ENCODE measurements at regions not wholly inside any gene's neighbourhood (a gene's known extent, or its start where the extent isn't known, plus 50 kb on each side); places are given as distances from the start of the nearest gene placed in this dataset.

DNA sequence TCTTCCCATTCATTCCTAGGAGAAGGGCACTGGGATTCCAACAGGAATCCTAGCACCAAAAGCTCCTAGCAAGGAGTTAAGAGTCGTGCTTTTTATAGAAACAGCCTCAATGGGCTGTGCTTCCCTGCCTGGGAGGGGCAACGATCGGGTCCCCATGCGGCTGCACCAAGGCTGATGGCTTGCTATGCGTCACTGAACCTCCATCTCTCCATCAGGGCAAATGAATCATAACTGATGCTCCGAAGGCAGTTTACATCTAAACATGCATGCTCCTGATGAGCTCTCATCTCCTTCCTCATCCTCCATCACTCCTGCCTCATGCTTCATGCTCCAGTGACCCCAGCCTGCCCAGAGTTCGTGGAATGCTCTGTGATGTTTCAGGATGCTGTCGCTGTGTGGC is 270.5 kb downstream of the FOXL1 start:
- TF ChIP-seq, protein P1, sequence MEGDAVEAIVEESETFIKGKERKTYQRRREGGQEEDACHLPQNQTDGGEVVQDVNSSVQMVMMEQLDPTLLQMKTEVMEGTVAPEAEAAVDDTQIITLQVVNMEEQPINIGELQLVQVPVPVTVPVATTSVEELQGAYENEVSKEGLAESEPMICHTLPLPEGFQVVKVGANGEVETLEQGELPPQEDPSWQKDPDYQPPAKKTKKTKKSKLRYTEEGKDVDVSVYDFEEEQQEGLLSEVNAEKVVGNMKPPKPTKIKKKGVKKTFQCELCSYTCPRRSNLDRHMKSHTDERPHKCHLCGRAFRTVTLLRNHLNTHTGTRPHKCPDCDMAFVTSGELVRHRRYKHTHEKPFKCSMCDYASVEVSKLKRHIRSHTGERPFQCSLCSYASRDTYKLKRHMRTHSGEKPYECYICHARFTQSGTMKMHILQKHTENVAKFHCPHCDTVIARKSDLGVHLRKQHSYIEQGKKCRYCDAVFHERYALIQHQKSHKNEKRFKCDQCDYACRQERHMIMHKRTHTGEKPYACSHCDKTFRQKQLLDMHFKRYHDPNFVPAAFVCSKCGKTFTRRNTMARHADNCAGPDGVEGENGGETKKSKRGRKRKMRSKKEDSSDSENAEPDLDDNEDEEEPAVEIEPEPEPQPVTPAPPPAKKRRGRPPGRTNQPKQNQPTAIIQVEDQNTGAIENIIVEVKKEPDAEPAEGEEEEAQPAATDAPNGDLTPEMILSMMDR (IDR thresholded peaks at IDR 0.05; ENCODE audit: insufficient read depth, low read depth, low read length), result no peak
- no peak for TF ChIP-seq EZH2 (IDR thresholded peaks at IDR 0.05; ENCODE audit: insufficient read depth, low read length)

Measured in astrocyte (in vitro differentiated cells and primary cell).